ENCODE measurements at regions not wholly inside any gene's neighbourhood (a gene's known extent, or its start where the extent isn't known, plus 50 kb on each side); places are given as distances from the start of the nearest gene placed in this dataset.

DNA sequence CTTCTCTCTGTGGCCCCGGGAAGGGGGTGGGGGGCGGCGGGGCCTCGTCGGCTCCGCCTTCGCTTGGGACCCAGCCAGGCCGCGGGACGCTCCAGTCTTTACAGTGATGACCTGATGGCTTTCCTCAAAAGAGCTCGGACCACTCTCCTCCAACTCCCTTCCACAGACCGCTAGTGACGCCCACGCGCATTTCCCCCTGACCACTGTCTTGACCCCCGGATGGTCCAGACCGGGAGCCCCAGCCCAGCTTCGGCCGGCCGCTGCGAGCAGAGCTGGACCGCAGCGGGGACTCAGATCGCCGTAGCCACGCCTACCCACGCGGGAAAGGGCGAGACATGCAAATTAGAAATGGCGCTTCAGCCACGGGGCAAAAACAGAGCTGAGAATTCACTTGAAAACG, 81.6 kb upstream of the RNU2-1 start:
- no peak for TF ChIP-seq CTCF (IDR thresholded peaks at IDR 0.05; ENCODE audit: low read depth, low read length, poor library complexity, severe bottlenecking)
- TF ChIP-seq EZH2phosphoT487 (IDR thresholded peaks at IDR 0.05; ENCODE audit: borderline replicate concordance, low read length) = no peak
